Right lobe of liver (tissue), 6 donors: ENCODE measurements at regions not wholly inside any gene's neighbourhood (a gene's known extent, or its start where the extent isn't known, plus 50 kb on each side); places are given as distances from the start of the nearest gene placed in this dataset.

Source experiments
- ATAC-seq, 4 donors: fragments of 200-7000 bp; cut with Tn5 transposase; one replicate each; pipeline ENCODE4 v1.9.1; 2020; ENCODE audit warnings: mild to moderate bottlenecking in 4 of 4, moderate library complexity in 4 of 4
- DNase-seq, 3 donors: peaks; one replicate each; pipeline ENCODE4 v3.0.0-alpha.2; 2020
- H3K27ac ChIP-seq, 3 donors: fragments of 200-600 bp; one replicate each; pipeline ENCODE4 v1.8.0; 2022
- H3K27me3 ChIP-seq, 2 donors: fragments of 200-600 bp; one replicate each; pipeline ENCODE4 v1.8.0; 2022
- H3K36me3 ChIP-seq, 4 donors: fragments of 200-600 bp; sonication (generic) in 1 of 4; one replicate each; pipeline versions ENCODE4 v1.5.1 to v1.8.0; 2017 to 2022; ENCODE audit warnings: control low read depth in 1 of 4
- H3K4me1 ChIP-seq, 4 donors: fragments of 200-600 bp; sonication (generic) in 1 of 4; one replicate each; pipeline versions ENCODE4 v1.5.1 to v1.8.0; 2017 to 2022; ENCODE audit warnings: control low read depth in 1 of 4
- H3K4me3 ChIP-seq, 3 donors: fragments of 200-600 bp; one replicate each; pipeline ENCODE4 v1.8.0; 2022
- H3K9me3 ChIP-seq, 4 donors: fragments of 200-600 bp; sonication (generic) in 1 of 4; one replicate each; pipeline versions ENCODE4 v1.5.1 to v1.8.0; 2017 to 2022; ENCODE audit warnings: control low read depth in 1 of 4
- POLR2A ChIP-seq: fragments of 450-650 bp; IDR thresholded peaks from one replicate; pipeline ENCODE4 v1.6.1; 2017; ENCODE audit warnings: antibody characterized with exemption, mild to moderate bottlenecking
- WGBS: methylation state at CpG from one replicate; pipeline ENCODE4 v1.1.6; 2018; ENCODE audit warnings: low coverage, low lambda C conversion rate; ENCODE audit not compliant: insufficient coverage; ENCODE audit errors: missing lambda C conversion rate; 5-methylcytosine and 5-hydroxymethylcytosine counted together
- intact Hi-C, 2 donors: fragments of 100-400 bp; cut with DNase I; formaldehyde crosslinking; loops; one replicate each; pipeline versions ENCODE4 v1.11.2 to v1.14.1; 2022
- TF ChIP-seq, protein P1 (sequence below), 4 donors: fragments of 200-600 bp in 3 of 4; fragments of 450-650 bp in 1 of 4; IDR thresholded peaks; one replicate each; pipeline versions ENCODE4 v1.5.1 to v1.8.0; 2016 to 2022; ENCODE audit warnings: antibody characterized with exemption in 4 of 4, mild to moderate bottlenecking in 2 of 4
- donor health status: DM: no; HTN: yes; CAD: no.
- donor health status: DM: no; HTN: no; CAD: no.
- donor health status: DM: no; HTN: no; CAD: no.
- donor health status: DM: no; HTN: yes; CAD: no.
- donor health status: DM: no; HTN: yes; CAD: no.

DNA sequence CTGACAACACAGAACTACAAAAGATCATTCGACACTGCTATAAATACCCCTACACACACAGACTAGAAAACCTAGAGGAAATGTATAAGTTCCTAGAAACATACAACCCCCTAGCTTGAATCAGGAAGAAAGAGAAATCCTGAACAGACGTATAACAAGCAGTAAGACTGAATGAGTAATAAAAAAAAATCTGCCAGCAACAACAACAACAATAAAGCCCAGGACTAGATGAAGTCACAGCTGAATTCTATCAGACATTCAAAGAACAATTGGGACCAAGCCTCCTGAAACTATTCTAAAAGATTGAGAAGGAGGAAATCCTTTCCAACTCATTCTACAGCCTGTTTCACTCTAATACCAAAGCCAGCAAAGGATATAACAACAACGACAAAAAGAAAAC lies 68.2 kb upstream of the SLIT3 start:
- H3K9me3 ChIP-seq = no peaks in the 10 kb centered on the region

DNA sequence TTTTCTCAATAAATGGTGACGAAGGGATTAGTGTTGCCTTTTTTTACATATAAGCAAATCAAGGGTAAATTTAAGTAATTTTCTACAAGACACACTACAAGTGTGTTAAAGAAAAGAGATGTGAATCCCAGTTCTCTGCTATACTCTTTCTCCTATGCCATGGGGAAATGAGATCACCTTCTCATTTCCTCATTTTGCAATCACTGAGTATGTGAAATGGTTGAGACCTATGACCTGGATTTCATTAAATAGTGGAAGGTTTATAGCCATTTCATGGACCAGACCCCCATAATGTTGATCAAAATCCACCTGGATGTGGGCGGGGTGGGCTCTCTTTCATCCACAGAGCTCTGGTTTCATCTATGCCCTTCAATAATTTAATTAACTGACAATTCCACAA lies 66.9 kb upstream of the SLIT3 start:
- no peaks in the 10 kb centered on the region for H3K36me3 ChIP-seq
- H3K27me3 ChIP-seq = no peaks in the 10 kb centered on the region
- no peak overlapping the region for H3K4me3 ChIP-seq
- no peaks in the 10 kb centered on the region for H3K4me1 ChIP-seq
- no peak for ATAC-seq
- WGBS = 35% methylated on average over 2 of the region's 2 CpGs
- no peaks in the 10 kb centered on the region for H3K9me3 ChIP-seq
- no peak overlapping the region for H3K27ac ChIP-seq
- intact Hi-C loops = no loop called here
- TF ChIP-seq, protein P1, sequence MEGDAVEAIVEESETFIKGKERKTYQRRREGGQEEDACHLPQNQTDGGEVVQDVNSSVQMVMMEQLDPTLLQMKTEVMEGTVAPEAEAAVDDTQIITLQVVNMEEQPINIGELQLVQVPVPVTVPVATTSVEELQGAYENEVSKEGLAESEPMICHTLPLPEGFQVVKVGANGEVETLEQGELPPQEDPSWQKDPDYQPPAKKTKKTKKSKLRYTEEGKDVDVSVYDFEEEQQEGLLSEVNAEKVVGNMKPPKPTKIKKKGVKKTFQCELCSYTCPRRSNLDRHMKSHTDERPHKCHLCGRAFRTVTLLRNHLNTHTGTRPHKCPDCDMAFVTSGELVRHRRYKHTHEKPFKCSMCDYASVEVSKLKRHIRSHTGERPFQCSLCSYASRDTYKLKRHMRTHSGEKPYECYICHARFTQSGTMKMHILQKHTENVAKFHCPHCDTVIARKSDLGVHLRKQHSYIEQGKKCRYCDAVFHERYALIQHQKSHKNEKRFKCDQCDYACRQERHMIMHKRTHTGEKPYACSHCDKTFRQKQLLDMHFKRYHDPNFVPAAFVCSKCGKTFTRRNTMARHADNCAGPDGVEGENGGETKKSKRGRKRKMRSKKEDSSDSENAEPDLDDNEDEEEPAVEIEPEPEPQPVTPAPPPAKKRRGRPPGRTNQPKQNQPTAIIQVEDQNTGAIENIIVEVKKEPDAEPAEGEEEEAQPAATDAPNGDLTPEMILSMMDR (IDR thresholded peaks at IDR 0.05) = no peak
- TF ChIP-seq POLR2A = no peak
- DNase-seq = no peak

More for the DNA sequence above, 68.2 kb upstream of the SLIT3 start:
- WGBS = 46% methylated on average over 3 of the region's 3 CpGs
- H3K4me1 ChIP-seq = no peaks in the 10 kb centered on the region
- no peak overlapping the region for H3K4me3 ChIP-seq
- ATAC-seq (no peak), DNase-seq (no peak)
- no peaks in the 10 kb centered on the region for H3K36me3 ChIP-seq
- no peak overlapping the region for H3K27ac ChIP-seq
- no peak for TF ChIP-seq POLR2A
- TF ChIP-seq, protein P1 (IDR thresholded peaks at IDR 0.05) = no peak
- intact Hi-C loops = no loop called here
- no peaks in the 10 kb centered on the region for H3K27me3 ChIP-seq

DNA sequence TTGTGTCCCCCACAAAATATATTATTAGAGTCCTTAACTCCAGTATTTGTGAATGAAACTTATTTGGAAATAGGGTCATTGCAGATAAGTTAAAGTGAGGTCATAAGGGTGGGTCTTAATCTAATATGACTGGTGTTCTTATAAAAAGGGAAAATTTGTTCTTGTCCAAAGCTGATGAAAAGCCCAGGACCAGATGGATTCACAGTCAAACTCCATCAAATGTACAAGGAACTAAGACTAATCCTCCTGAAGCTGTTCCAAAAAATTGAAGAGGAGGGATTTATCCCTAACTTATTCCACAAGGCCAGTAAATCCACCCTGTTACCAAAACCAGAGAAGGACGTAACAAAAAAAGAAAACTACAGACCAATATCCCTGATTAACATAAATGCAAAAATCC lies 56.4 kb upstream of the SLIT3 start:
- no peaks in the 10 kb centered on the region for H3K9me3 ChIP-seq
- H3K27me3 ChIP-seq = no peaks in the 10 kb centered on the region
- H3K36me3 ChIP-seq = no peaks in the 10 kb centered on the region
- H3K4me1 ChIP-seq = no peaks in the 10 kb centered on the region
- intact Hi-C loops = no loop called here
- no peak for TF ChIP-seq POLR2A
- TF ChIP-seq, protein P1 (IDR thresholded peaks at IDR 0.05) = no peak
- no peak overlapping the region for H3K27ac ChIP-seq
- ATAC-seq = no peak
- no peak overlapping the region for H3K4me3 ChIP-seq
- DNase-seq = no peak
- 25% methylated on average over 1 of the region's 1 CpG for WGBS

DNA sequence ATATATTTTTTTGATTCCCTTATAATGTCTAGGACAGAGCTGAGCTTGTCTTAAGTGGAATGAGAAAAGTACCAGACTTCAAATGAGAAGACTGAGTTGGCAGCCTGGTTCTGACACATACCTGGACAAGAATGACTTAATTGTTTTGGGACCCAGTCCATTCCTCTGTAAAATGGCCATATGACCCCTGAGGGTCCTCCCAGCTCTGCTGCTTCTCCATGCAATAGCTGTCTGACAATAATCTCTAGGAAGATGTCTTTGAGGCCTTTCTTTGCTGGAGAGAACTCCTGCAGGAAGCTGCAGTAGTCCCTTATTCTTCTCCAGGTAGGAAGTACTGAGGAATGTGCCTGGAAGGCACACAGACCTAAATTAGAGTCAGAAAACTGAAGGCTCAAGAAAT lies 55.9 kb upstream of the SLIT3 start:
- no peak for DNase-seq
- Histone ChIP-seq H3K27ac (no peak overlapping the region), H3K27me3 (no peaks in the 10 kb centered on the region), H3K9me3 (no peaks in the 10 kb centered on the region), H3K4me3 (no peak overlapping the region), H3K36me3 (no peaks in the 10 kb centered on the region), H3K4me1 (no peaks in the 10 kb centered on the region)
- TF ChIP-seq, protein P1 (IDR thresholded peaks at IDR 0.05) = no peak
- TF ChIP-seq POLR2A = no peak
- no peak for ATAC-seq
- intact Hi-C loops = no loop called here

DNA sequence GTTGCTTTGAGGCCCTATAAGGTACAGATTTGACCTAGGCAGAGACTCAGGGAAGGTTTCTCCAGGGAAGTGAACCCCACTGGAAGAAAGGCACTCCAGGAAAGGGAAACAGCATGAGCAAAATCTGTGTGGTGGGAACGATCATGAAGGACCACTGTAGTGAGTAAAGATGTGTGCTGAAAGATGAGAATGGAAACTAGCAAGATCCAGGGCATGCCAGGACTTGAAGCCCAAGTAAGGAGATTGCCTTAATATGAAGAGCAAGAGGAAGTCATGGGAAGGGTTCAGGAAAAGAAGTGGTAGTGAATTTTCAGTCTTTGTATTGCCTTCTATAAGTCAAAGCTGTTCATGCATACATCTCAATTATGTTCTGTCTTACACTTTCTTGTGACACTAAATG lies 55.2 kb upstream of the SLIT3 start:
- TF ChIP-seq POLR2A = no peak
- TF ChIP-seq, protein P1 (IDR thresholded peaks at IDR 0.05) = no peak
- Histone ChIP-seq H3K9me3 (no peaks in the 10 kb centered on the region), H3K27me3 (no peaks in the 10 kb centered on the region), H3K4me1 (no peaks in the 10 kb centered on the region), H3K36me3 (no peaks in the 10 kb centered on the region), H3K27ac (no peak overlapping the region), H3K4me3 (no peak overlapping the region)
- intact Hi-C loops = no loop called here
- WGBS = 50% methylated on average over 1 of the region's 1 CpG
- ATAC-seq (no peak), DNase-seq (no peak)
